H9 (cell line): ENCODE measurements at regions not wholly inside any gene's neighbourhood (a gene's known extent, or its start where the extent isn't known, plus 50 kb on each side); places are given as distances from the start of the nearest gene placed in this dataset.

Experiments used
- DNase-seq: peaks from one replicate; pipeline ENCODE4 v3.0.0-alpha.2; 2017
- H2AFZ ChIP-seq: one replicate; pipeline ENCODE4 v1.6.1; 2013; ENCODE audit warnings: mild to moderate bottlenecking, low read length, control low read depth, moderate library complexity
- H2AK5ac ChIP-seq: 2 replicates; pipeline ENCODE4 v1.6.1; 2013; ENCODE audit warnings: low read length, control low read depth, mixed read lengths; ENCODE audit not compliant: insufficient read length
- H2BK120ac ChIP-seq: one replicate; pipeline ENCODE4 v1.6.1; 2013; ENCODE audit warnings: low read depth, mild to moderate bottlenecking, low read length, control low read depth, inconsistent platforms; ENCODE audit not compliant: poor library complexity, severe bottlenecking
- H2BK12ac ChIP-seq: 2 replicates; pipeline ENCODE4 v1.6.1; 2013; ENCODE audit warnings: low read length, control low read depth, mixed read lengths, low read depth; ENCODE audit not compliant: insufficient read length
- H2BK15ac ChIP-seq: 2 replicates; pipeline ENCODE4 v1.6.1; 2013; ENCODE audit warnings: low read depth, low read length, control low read depth
- H2BK20ac ChIP-seq: one replicate; pipeline ENCODE4 v1.6.1; 2013; ENCODE audit warnings: low read depth, mild to moderate bottlenecking, low read length, control low read depth, inconsistent platforms; ENCODE audit not compliant: poor library complexity, severe bottlenecking
- H2BK5ac ChIP-seq: 2 replicates; pipeline ENCODE4 v1.6.1; 2013; ENCODE audit warnings: low read length, control low read depth, mixed read lengths; ENCODE audit not compliant: insufficient read length
- H3K14ac ChIP-seq: 2 replicates; pipeline ENCODE4 v1.6.1; 2013; ENCODE audit warnings: low read length, control low read depth; ENCODE audit not compliant: insufficient read depth
- H3K18ac ChIP-seq: 2 replicates; pipeline ENCODE4 v1.6.1; 2013; ENCODE audit warnings: low read depth, mild to moderate bottlenecking, mixed read lengths, low read length, control low read depth; ENCODE audit not compliant: insufficient read length
- H3K23ac ChIP-seq: 2 replicates; pipeline ENCODE4 v1.6.1; 2013; ENCODE audit warnings: low read length, control low read depth, mixed read lengths, low read depth; ENCODE audit not compliant: insufficient read length
- H3K23me2 ChIP-seq: 2 replicates; pipeline ENCODE4 v1.6.1; 2013; ENCODE audit warnings: low read depth, mild to moderate bottlenecking, mixed read lengths, low read length, control low read depth; ENCODE audit not compliant: insufficient read length, poor library complexity, severe bottlenecking
- H3K27ac ChIP-seq: 2 replicates; pipeline ENCODE4 v1.5.1; 2013; ENCODE audit warnings: low read length, control low read depth, mixed read lengths, low read depth; ENCODE audit not compliant: insufficient read length
- H3K27me3 ChIP-seq: 2 replicates; pipeline ENCODE4 v1.6.1; 2013; ENCODE audit warnings: low read length, control low read depth, inconsistent platforms; ENCODE audit not compliant: insufficient read depth
- H3K4ac ChIP-seq: 2 replicates; pipeline ENCODE4 v1.6.1; 2013; ENCODE audit warnings: low read depth, mild to moderate bottlenecking, control low read depth, inconsistent platforms, low read length, moderate library complexity
- H3K4me1 ChIP-seq: 2 replicates; pipeline ENCODE4 v1.6.1; 2013; ENCODE audit warnings: low read length, control low read depth, inconsistent platforms; ENCODE audit not compliant: insufficient read depth
- H3K4me2 ChIP-seq: 2 replicates; pipeline ENCODE4 v1.6.1; 2013; ENCODE audit warnings: low read length, control low read depth, mixed read lengths; ENCODE audit not compliant: insufficient read length, insufficient read depth
- H3K56ac ChIP-seq: 2 replicates; pipeline ENCODE4 v1.6.1; 2013; ENCODE audit warnings: low read depth, mild to moderate bottlenecking, mixed read lengths, low read length, control low read depth; ENCODE audit not compliant: insufficient read length
- H3K79me1 ChIP-seq: 2 replicates; pipeline ENCODE4 v1.6.1; 2013; ENCODE audit warnings: low read depth, mild to moderate bottlenecking, moderate library complexity, low read length, control low read depth, inconsistent platforms; ENCODE audit not compliant: insufficient read depth, poor library complexity, severe bottlenecking
- H3K79me2 ChIP-seq: 2 replicates; pipeline ENCODE4 v1.6.1; 2013; ENCODE audit warnings: low read length, control low read depth, inconsistent platforms; ENCODE audit not compliant: insufficient read depth
- H3K9ac ChIP-seq: 2 replicates; pipeline ENCODE4 v1.6.1; 2013; ENCODE audit warnings: low read length, control low read depth, mixed read lengths; ENCODE audit not compliant: insufficient read length; ENCODE audit errors: extremely low read depth
- H3K9me3 ChIP-seq: one replicate; pipeline ENCODE4 v1.6.1; 2013; ENCODE audit warnings: low read depth, low read length, inconsistent platforms; ENCODE audit not compliant: control insufficient read depth
- H3T11ph ChIP-seq: one replicate; pipeline ENCODE4 v1.6.1; 2013; ENCODE audit warnings: mild to moderate bottlenecking, low read length, control low read depth, inconsistent platforms
- H4K20me1 ChIP-seq: one replicate; pipeline ENCODE4 v1.6.1; 2013; ENCODE audit not compliant: control insufficient read depth, insufficient read length, insufficient read depth
- H4K5ac ChIP-seq: 2 replicates; pipeline ENCODE4 v1.6.1; 2013; ENCODE audit warnings: low read depth, mild to moderate bottlenecking, mixed read lengths, low read length, control low read depth; ENCODE audit not compliant: insufficient read length
- H4K8ac ChIP-seq: replicated peaks from 2 replicates; pipeline ENCODE4 v1.6.1; 2013; ENCODE audit warnings: low read length, control low read depth, mixed read lengths, low read depth; ENCODE audit not compliant: insufficient read length
- H4K91ac ChIP-seq: 2 replicates; pipeline ENCODE4 v1.6.1; 2013; ENCODE audit warnings: low read depth, mild to moderate bottlenecking, moderate library complexity, mixed read lengths, low read length, control low read depth; ENCODE audit not compliant: insufficient read length
- H3K27ac Mint-ChIP-seq, 3 experiments: 2 replicates in 2 of 3; 3 replicates in 1 of 3; pipeline ENCODE4 v1.8.0; 2020 to 2021; ENCODE audit warnings: mixed read lengths in 3 of 3, mild to moderate bottlenecking in 1 of 3, moderate library complexity in 1 of 3
- H3K27me3 Mint-ChIP-seq: 2 replicates; pipeline ENCODE4 v1.8.0; 2021; ENCODE audit warnings: low read depth, mild to moderate bottlenecking, moderate library complexity, mixed read lengths
- H3K36me3 Mint-ChIP-seq, 3 experiments: 2 replicates in 2 of 3; 3 replicates in 1 of 3; pipeline ENCODE4 v1.8.0; 2020 to 2021; ENCODE audit warnings: low read depth in 3 of 3, mixed read lengths in 3 of 3; ENCODE audit not compliant: insufficient read depth in 1 of 3
- H3K4me1 Mint-ChIP-seq, 2 experiments: 2 replicates each; pipeline ENCODE4 v1.8.0; 2020; ENCODE audit warnings: mixed read lengths in 2 of 2
- H3K4me3 Mint-ChIP-seq, 2 experiments: 2 replicates in 1 of 2; 3 replicates in 1 of 2; pipeline ENCODE4 v1.8.0; 2020 to 2021; ENCODE audit warnings: mild to moderate bottlenecking in 2 of 2, mixed read lengths in 2 of 2, moderate library complexity in 1 of 2
- H3K9me3 Mint-ChIP-seq, 2 experiments: 2 replicates in 1 of 2; 3 replicates in 1 of 2; pipeline ENCODE4 v1.8.0; 2020; ENCODE audit warnings: mild to moderate bottlenecking in 2 of 2, mixed read lengths in 2 of 2, moderate library complexity in 1 of 2
- TF ChIP-seq, protein P1 (sequence below): fragments of 200-600 bp; sonication (generic); conservative IDR thresholded peaks from 3 replicates; pipeline ENCODE4 v1.8.0; 2021; ENCODE audit warnings: antibody characterized with exemption, mild to moderate bottlenecking

DNA sequence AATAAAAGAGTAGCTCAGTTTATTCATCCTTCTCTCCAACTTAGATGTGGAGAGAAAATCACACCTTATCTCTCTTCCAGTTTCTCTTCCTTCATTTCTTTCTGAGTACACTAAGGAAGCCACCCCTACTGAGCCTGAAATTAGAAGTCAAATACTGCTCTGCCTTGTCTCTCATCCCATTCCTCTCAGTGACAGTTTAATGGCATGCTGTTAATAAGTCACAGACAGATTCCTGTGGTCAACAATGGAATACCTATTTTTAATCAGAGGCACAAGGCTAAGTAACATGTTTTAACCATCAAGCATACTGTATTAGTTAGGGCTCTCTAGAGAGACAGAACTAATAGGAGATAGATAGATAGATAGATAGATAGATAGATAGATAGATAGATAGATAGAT lies 253.2 kb downstream of the HTR7 start:
- TF ChIP-seq, protein P1, sequence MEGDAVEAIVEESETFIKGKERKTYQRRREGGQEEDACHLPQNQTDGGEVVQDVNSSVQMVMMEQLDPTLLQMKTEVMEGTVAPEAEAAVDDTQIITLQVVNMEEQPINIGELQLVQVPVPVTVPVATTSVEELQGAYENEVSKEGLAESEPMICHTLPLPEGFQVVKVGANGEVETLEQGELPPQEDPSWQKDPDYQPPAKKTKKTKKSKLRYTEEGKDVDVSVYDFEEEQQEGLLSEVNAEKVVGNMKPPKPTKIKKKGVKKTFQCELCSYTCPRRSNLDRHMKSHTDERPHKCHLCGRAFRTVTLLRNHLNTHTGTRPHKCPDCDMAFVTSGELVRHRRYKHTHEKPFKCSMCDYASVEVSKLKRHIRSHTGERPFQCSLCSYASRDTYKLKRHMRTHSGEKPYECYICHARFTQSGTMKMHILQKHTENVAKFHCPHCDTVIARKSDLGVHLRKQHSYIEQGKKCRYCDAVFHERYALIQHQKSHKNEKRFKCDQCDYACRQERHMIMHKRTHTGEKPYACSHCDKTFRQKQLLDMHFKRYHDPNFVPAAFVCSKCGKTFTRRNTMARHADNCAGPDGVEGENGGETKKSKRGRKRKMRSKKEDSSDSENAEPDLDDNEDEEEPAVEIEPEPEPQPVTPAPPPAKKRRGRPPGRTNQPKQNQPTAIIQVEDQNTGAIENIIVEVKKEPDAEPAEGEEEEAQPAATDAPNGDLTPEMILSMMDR: no peak
- no peak overlapping the region for H2BK12ac ChIP-seq
- H2BK5ac ChIP-seq: no peak overlapping the region
- H4K91ac ChIP-seq: no peak overlapping the region
- H4K8ac ChIP-seq: no peak overlapping the region
- H4K20me1 ChIP-seq: no peaks in the 10 kb centered on the region
- H3K27ac Mint-ChIP-seq: no peak overlapping the region
- no peak overlapping the region for H3T11ph ChIP-seq
- no peak overlapping the region for H3K4me3 Mint-ChIP-seq
- no peak overlapping the region for H3K56ac ChIP-seq
- no peaks in the 10 kb centered on the region for H3K4me1 ChIP-seq
- H3K4me1 Mint-ChIP-seq: no peaks in the 10 kb centered on the region
- peaks cover 0 to 27% (median 10%) of the 10 kb centered on the region in 3 experiments; a peak in 5 of 7 replicates for H3K36me3 Mint-ChIP-seq
- H2BK120ac ChIP-seq: no peak overlapping the region
- H4K5ac ChIP-seq: no peak overlapping the region
- no peak overlapping the region for H3K4ac ChIP-seq
- no peaks in the 10 kb centered on the region for H3K79me1 ChIP-seq
- H3K27me3 Mint-ChIP-seq: no peaks in the 10 kb centered on the region; the same call in 1 of the 2 replicates
- no peaks in the 10 kb centered on the region for H3K23me2 ChIP-seq
- H3K79me2 ChIP-seq: no peaks in the 10 kb centered on the region
- DNase-seq: no peak
- peaks cover 16 to 23% of the 10 kb centered on the region in 2 experiments; a peak in 4 of 5 replicates for H3K9me3 Mint-ChIP-seq
- no peak overlapping the region for H2BK20ac ChIP-seq
- no peak overlapping the region for H3K14ac ChIP-seq
- no peaks in the 10 kb centered on the region for H3K27me3 ChIP-seq
- H3K9ac ChIP-seq: no peak overlapping the region
- H2BK15ac ChIP-seq: no peak overlapping the region
- H3K18ac ChIP-seq: no peak overlapping the region
- H3K23ac ChIP-seq: no peak overlapping the region
- no peaks in the 10 kb centered on the region for H3K9me3 ChIP-seq
- no peak overlapping the region for H3K4me2 ChIP-seq
- no peak overlapping the region for H3K27ac ChIP-seq
- H2AFZ ChIP-seq: no peak overlapping the region
- no peak overlapping the region for H2AK5ac ChIP-seq
